ENCODE measurements at regions not wholly inside any gene's neighbourhood (a gene's known extent, or its start where the extent isn't known, plus 50 kb on each side); places are given as distances from the start of the nearest gene placed in this dataset.

GRCh38 chr7:81534446-81534845, 235.4 kb downstream of the HGF start:
- Histone ChIP-seq H3F3A (ENCODE audit: low read length, unreplicated experiment) (no peaks in the 10 kb centered on the region), H3K4me3 (ENCODE audit: low read length) (no peak overlapping the region), H2AFZ (ENCODE audit: low read length) (no peak overlapping the region), H3K9me2 (replicated peaks; ENCODE audit: low read length) (no peaks in the 10 kb centered on the region), H3K9ac (ENCODE audit: low read length) (no peak overlapping the region), H3K79me2 (ENCODE audit: low read length) (no peaks in the 10 kb centered on the region), H3K27me3 (ENCODE audit: low read length) (no peaks in the 10 kb centered on the region), H3K36me3 (ENCODE audit: low read depth, low read length) (no peaks in the 10 kb centered on the region), H4K20me1 (ENCODE audit: low read length) (no peaks in the 10 kb centered on the region), H3K4me1 (ENCODE audit: insufficient read depth, low read length) (no peaks in the 10 kb centered on the region), H3K4me2 (ENCODE audit: low read length) (no peak overlapping the region), H3K9me3 (ENCODE audit: low read length) (no peaks in the 10 kb centered on the region), H3K27ac (ENCODE audit: low read length) (no peak overlapping the region)
- TF ChIP-seq EZH2 (IDR thresholded peaks at IDR 0.05; ENCODE audit: low read length, unreplicated experiment) (no peak), EZH2phosphoT487 (IDR thresholded peaks at IDR 0.05; ENCODE audit: borderline replicate concordance, low read length) (no peak), CTCF (conservative IDR thresholded peaks at IDR 0.05; ENCODE audit: low read depth, low read length) (no peak)
- CTCF ChIA-PET, result no interaction called here
- ATAC-seq, result no peak
- no peak for DNase-seq
- POLR2A ChIA-PET (ENCODE audit: unreplicated experiment), result no interaction called here
- intact Hi-C loops (cut with micrococcal nuclease), result no loop called here
- BruUV-seq (replicated peaks), result no TSS peak

DNA sequence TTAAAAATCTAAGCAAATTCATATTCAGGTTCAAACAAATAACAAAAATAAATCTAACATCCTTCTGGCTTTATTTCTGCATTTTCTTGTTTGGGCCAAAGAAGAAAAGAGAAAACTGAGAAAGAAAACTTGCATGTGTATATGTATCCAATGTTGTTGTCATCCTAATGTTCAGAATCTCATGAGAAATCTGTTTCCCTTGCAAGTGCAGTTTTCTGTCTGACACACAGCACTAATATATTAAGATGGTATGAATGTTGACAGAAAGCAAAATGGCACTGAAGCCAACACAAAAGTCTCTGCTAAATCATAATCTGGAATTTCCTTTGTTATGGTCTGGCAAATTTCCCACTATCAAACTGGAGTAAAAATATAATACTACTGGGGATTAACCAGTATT, 235.9 kb downstream of the HGF start:
- Histone ChIP-seq H3K9me3 (ENCODE audit: low read length) (no peaks in the 10 kb centered on the region), H3K9me2 (replicated peaks; ENCODE audit: low read length) (no peaks in the 10 kb centered on the region), H4K20me1 (ENCODE audit: low read length) (no peaks in the 10 kb centered on the region), H3K9ac (ENCODE audit: low read length) (no peak overlapping the region), H3K4me3 (ENCODE audit: low read length) (no peak overlapping the region), H3K79me2 (ENCODE audit: low read length) (no peaks in the 10 kb centered on the region), H3F3A (ENCODE audit: low read length, unreplicated experiment) (no peaks in the 10 kb centered on the region), H3K4me2 (ENCODE audit: low read length) (no peak overlapping the region), H3K4me1 (ENCODE audit: insufficient read depth, low read length) (no peaks in the 10 kb centered on the region), H3K36me3 (ENCODE audit: low read depth, low read length) (no peaks in the 10 kb centered on the region), H3K27me3 (ENCODE audit: low read length) (no peaks in the 10 kb centered on the region), H2AFZ (ENCODE audit: low read length) (no peak overlapping the region), H3K27ac (ENCODE audit: low read length) (no peak overlapping the region)
- TF ChIP-seq EZH2phosphoT487 (IDR thresholded peaks at IDR 0.05; ENCODE audit: borderline replicate concordance, low read length) (no peak), EZH2 (IDR thresholded peaks at IDR 0.05; ENCODE audit: low read length, unreplicated experiment) (no peak), CTCF (conservative IDR thresholded peaks at IDR 0.05; ENCODE audit: low read depth, low read length) (no peak)
- DNase-seq (no peak), ATAC-seq (no peak)
- POLR2A ChIA-PET (ENCODE audit: unreplicated experiment), result no interaction called here
- CTCF ChIA-PET, result no interaction called here
- intact Hi-C loops (cut with micrococcal nuclease), result no loop called here
- no TSS peak for BruUV-seq (replicated peaks)

- intact Hi-C loops (cut with micrococcal nuclease), result no loop called here
- H3K9ac ChIP-seq (ENCODE audit: low read length), result no peak overlapping the region
- DNase-seq (no peak), ATAC-seq (no peak)
- H3K4me1 ChIP-seq (ENCODE audit: insufficient read depth, low read length), result no peaks in the 10 kb centered on the region
- POLR2A ChIA-PET (ENCODE audit: unreplicated experiment), result no interaction called here
- H3K4me2 ChIP-seq (ENCODE audit: low read length), result no peak overlapping the region
- H3K79me2 ChIP-seq (ENCODE audit: low read length), result no peaks in the 10 kb centered on the region
- H3K27me3 ChIP-seq (ENCODE audit: low read length), result no peaks in the 10 kb centered on the region
- CTCF ChIA-PET, result no interaction called here
- H3K36me3 ChIP-seq (ENCODE audit: low read depth, low read length), result no peaks in the 10 kb centered on the region
- no peaks in the 10 kb centered on the region for H4K20me1 ChIP-seq (ENCODE audit: low read length)
- no peaks in the 10 kb centered on the region for H3K9me3 ChIP-seq (ENCODE audit: low read length)
- TF ChIP-seq EZH2phosphoT487 (IDR thresholded peaks at IDR 0.05; ENCODE audit: borderline replicate concordance, low read length), result no peak
- H3F3A ChIP-seq (ENCODE audit: low read length, unreplicated experiment), result no peaks in the 10 kb centered on the region
- no peak overlapping the region for H3K27ac ChIP-seq (ENCODE audit: low read length)
- no peaks in the 10 kb centered on the region for H3K9me2 ChIP-seq (replicated peaks; ENCODE audit: low read length)
- no peak overlapping the region for H3K4me3 ChIP-seq (ENCODE audit: low read length)
- no peak overlapping the region for H2AFZ ChIP-seq (ENCODE audit: low read length)
- BruUV-seq (replicated peaks), result no TSS peak
Measured at GRCh38 chr7:81533426-81533825, 236.4 kb downstream of the HGF start.
